Vagina (tissue), 2 donors: ENCODE measurements at regions not wholly inside any gene's neighbourhood (a gene's known extent, or its start where the extent isn't known, plus 50 kb on each side); places are given as distances from the start of the nearest gene placed in this dataset.

ENCODE experiments used
- POLR2A ChIP-seq, 2 donors: fragments of 450-650 bp; IDR thresholded peaks; one replicate each; pipeline ENCODE4 v1.6.1; 2017; ENCODE audit warnings: antibody characterized with exemption in 2 of 2, mild to moderate bottlenecking in 2 of 2, moderate library complexity in 2 of 2
- POLR2AphosphoS5 ChIP-seq, 2 donors: sonication (generic); formaldehyde crosslinking; IDR thresholded peaks; one replicate each; pipeline ENCODE4 v1.9.0; 2017; ENCODE audit warnings: antibody characterized with exemption in 2 of 2, mild to moderate bottlenecking in 2 of 2, low read depth in 1 of 2; ENCODE audit not compliant: insufficient read depth in 1 of 2
- TF ChIP-seq, protein P1 (sequence below), 3 experiments: fragments of 450-650 bp in 2 of 3; fragments of 200-600 bp in 1 of 3; sonication (generic) in 1 of 3; IDR thresholded peaks; one replicate each; pipeline ENCODE4 v1.5.1; 2017 to 2019; ENCODE audit warnings: antibody characterized with exemption in 3 of 3, mild to moderate bottlenecking in 2 of 3, moderate library complexity in 2 of 3

DNA sequence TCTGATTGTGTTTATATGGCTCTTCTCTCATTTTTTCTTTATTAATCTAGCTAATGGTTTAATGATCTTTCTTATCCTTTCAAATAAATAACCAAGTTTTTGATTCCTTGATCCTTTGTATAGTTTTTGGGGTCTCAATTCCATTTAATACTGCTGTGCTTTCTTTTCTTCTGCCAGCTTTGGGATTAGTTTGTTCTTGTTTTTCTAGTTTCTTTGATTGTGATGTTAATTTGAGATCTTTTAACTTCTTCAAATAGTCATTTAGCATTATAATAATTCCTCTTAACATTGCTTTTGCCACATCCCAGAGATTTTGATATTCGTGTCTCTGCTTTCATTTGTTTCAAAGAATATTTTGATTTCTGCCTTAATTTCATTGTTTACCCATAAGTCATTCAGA is 1126.6 kb downstream of the NAALADL2 start:
- TF ChIP-seq, protein P1, sequence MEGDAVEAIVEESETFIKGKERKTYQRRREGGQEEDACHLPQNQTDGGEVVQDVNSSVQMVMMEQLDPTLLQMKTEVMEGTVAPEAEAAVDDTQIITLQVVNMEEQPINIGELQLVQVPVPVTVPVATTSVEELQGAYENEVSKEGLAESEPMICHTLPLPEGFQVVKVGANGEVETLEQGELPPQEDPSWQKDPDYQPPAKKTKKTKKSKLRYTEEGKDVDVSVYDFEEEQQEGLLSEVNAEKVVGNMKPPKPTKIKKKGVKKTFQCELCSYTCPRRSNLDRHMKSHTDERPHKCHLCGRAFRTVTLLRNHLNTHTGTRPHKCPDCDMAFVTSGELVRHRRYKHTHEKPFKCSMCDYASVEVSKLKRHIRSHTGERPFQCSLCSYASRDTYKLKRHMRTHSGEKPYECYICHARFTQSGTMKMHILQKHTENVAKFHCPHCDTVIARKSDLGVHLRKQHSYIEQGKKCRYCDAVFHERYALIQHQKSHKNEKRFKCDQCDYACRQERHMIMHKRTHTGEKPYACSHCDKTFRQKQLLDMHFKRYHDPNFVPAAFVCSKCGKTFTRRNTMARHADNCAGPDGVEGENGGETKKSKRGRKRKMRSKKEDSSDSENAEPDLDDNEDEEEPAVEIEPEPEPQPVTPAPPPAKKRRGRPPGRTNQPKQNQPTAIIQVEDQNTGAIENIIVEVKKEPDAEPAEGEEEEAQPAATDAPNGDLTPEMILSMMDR (IDR thresholded peaks at IDR 0.05), result no peak
- TF ChIP-seq POLR2AphosphoS5 (IDR thresholded peaks at IDR 0.05; ENCODE audit: insufficient read depth in 1 of 2, low read depth in 1 of 2) (no peak), POLR2A (IDR thresholded peaks at IDR 0.05) (no peak)
